Cerebellar cortex (tissue), 1 donor: ENCODE measurements at regions not wholly inside any gene's neighbourhood (a gene's known extent, or its start where the extent isn't known, plus 50 kb on each side); places are given as distances from the start of the nearest gene placed in this dataset.
"Not testable (repeated sequence)": the region's sequence is repeated elsewhere in the genome, so short reads cannot be mapped to it uniquely, and the experiment has no call there.

Experiments used
- DNase-seq: peaks from one replicate; pipeline ENCODE4 v3.0.0-alpha.2; 2015; ENCODE audit warnings: low spot score

GRCh38 chr2:87263868-87264518, 242.3 kb upstream of the PLGLB1 start:
- not testable (repeated sequence) for DNase-seq

DNA sequence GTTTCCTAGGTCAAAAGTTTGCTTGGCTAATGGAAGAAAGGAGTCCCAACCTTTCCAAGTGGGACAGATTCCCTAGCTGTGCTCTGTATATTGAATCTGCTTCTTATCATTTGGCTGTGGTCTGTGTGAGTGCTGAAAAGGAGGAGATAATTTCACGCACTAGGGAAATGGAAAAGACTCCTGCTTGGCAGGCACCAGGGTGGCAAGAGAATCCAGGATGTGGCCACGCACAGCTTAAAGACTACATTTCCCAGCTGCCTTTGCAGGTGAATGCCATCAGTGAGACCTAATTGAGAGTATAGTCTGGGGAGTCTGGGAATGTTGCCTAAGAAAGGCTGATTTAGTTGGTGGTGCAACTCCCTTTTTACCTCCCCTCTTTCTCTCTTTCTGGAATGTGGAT, 253.5 kb upstream of the PLGLB1 start:
- not testable (repeated sequence) for DNase-seq

DNA sequence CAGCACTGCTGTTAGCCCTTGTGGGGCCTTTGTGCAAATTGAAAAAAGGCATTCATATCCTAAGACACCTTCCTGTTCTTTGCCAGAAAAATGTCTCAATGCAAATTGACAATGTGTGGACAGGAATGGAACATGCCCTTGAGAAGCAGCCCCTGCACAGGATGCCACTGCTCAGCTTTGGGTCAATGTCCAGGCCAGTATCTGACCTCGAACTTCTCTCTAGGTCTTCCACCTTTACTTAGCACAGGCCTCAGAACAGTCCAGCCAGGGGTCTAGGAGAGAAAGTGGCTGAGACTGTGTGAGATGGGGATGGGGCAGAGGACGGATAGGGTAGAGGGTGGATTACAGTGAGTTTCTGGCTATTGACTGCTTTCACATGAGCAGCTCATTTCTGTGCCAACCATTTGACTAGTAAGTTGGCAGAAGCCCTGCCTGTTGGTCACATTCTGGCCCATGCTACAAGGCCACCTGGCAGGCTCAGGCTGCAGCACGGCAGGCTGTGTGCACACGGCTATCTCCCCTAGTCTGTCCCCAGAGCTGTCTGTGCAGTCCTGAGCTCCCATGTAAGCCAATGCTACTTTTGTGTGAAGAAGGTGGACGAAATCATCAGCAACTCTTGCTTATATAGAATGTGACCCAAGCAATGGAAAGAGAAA, 254.5 kb upstream of the PLGLB1 start:
- peak; percentile 50 for DNase-seq

DNA sequence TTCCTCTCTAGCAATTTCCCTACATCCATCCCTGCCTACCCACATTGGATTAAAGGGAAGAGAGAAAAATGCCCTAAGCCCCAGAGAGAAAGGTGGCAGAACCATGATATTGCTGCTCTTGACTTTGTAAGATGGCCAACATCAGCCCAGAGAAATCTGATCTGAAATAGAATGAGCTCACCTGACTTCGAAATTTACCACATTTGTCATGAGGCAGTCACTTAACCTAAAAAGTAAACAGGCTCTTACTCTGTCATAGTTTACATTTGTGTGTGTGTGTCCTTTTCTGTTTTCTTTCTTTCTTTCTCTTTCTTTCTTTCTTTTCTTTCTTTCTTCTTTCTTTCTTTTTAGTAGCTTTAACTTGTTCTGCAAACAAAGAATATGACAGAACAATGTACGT, 255.0 kb upstream of the PLGLB1 start:
- not testable (repeated sequence) for DNase-seq

GRCh38 chr2:87277734-87278133, 256.1 kb upstream of the PLGLB1 start:
- not testable (repeated sequence) for DNase-seq

- not testable (repeated sequence) for DNase-seq
Measured at GRCh38 chr2:87280596-87281355, 259.1 kb upstream of the PLGLB1 start.

- not testable (repeated sequence) for DNase-seq
Measured at GRCh38 chr2:87283735-87284470, 262.3 kb upstream of the PLGLB1 start.

DNA sequence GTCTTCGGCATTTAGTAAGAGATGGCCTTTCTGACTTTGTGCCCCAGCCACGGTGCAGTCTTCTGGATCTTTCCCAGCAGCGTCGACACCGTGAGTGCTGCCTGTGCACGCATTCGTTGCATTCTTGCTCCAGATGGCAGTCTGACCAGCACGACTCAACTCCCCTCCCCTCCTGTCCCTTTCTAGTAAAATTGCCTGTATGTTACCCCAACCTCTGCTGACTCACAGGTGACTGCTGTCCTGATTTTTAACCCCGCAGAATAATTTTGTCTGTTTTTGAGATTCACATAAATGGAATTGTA, 262.8 kb upstream of the PLGLB1 start:
- DNase-seq = not testable (repeated sequence)

DNA sequence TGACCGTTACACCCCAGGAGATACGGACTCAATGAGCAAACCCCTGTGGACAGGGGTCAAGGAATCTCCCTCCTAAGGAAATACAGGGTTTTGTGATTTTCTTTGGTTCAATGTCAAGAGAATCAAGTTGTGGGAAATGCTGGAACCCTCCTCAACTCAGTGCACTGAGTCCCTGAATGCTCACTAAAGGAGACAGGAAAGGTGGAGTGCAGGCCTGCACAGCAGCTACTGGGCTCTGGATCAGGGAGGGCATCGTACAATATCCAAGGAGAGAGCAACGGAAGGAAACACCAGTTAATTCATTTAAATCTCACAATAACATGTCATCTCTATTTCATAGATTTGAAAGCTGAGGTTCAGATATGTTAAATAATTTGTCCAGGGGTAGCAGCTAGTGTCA, 263.5 kb upstream of the PLGLB1 start:
- DNase-seq = not testable (repeated sequence)

DNA sequence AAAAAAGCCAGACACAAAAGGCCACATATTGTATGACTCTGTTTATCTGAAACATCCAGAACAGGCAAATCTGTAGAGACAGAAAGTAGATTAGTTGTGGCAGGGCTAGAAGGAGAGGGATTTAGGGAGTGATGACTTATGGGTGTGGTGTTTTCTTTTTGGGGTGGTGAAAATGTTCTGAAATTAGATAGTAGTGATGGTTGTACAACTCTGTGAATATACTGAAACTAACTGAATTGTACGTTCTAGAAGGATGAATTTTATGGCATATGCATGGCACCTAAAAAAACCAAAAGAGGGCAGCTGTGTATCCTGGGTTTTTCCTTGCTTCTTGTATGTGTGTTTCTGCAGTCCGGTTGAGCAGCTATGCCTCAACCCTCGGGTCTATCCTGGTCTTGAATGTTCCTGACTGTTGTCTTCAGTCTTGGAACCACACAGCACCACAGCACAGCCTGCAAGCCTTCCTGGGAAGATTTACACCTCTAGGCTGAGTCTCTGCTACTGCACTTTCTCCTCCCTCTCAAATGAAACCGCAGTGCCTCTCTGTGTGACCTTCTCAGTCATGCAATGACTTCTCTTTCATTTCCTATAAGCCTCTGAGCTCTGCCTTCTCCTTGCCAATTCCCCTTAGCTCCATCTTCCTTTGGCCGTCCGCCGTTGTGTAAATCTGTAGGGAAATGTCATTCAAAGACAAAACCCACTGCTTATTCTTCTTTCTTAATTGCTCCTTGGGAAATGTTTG, 269.1 kb upstream of the PLGLB1 start:
- not testable (repeated sequence) for DNase-seq

DNA sequence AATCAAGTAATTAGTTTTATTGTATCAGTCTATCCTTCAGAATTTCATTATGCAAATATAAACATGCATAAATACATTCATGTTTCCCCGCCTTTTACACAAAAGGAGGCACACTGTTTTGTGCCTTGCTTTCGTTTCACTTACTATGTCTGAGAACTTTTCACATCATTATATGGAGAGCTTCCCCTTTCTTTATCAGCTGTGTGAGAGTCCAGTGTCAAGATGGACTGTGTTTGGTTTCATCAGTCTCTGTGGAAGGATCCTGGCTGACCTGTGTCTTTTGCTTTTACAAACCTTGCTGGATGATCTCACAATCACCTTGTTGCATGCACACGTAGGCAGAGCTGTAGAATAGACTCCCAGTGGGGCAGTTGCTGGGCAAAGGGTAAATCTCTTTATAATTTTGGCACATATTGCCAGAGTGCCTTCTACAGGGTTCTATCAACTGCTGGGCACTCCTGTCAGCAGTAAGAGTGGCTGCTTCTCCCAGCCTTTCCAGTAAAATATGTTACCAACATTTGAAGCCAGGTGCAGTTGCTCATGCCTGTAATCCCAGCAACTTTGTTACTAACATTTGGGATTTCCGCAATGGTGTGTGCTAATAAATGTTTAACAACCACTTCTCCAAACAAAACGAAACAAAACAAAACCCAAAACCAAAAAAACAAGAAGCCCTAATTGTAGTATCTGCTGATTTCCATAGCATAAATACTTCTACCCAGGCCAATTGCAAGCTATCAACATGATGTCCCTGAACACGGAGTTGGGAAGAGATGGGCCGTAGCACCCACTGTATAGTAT, 270.0 kb upstream of the PLGLB1 start:
- not testable (repeated sequence) for DNase-seq

DNA sequence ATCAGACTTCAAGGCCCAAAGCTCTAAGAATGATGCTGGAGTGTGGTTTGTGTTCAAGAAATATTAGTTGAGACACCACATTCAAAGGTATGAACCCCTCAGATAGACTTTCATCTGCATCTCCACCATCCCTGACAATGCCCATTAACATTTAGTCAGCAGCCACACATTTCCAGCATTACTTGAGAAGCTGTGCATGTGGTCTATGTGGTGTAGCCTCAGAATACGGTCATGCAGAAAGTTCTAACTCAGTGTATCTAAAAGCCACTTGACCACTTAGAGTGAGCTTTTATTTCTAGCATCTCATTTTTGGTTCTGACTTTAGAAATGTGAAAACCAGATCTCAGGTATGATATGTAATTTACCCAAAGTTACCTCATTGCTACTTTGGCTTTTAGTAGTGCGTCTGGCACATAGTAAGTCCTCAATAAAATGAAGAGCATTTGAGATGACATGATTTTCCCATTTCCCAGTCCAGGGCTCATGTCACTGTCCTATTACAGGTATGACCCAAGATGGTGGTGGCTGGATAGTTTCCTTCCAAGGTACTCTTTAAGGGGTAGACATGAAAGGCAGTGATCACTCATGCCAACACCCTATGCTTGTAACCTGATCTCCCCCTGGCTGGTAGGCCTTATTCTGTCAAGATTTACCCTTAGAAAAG, 272.4 kb upstream of the PLGLB1 start:
- not testable (repeated sequence) for DNase-seq

DNA sequence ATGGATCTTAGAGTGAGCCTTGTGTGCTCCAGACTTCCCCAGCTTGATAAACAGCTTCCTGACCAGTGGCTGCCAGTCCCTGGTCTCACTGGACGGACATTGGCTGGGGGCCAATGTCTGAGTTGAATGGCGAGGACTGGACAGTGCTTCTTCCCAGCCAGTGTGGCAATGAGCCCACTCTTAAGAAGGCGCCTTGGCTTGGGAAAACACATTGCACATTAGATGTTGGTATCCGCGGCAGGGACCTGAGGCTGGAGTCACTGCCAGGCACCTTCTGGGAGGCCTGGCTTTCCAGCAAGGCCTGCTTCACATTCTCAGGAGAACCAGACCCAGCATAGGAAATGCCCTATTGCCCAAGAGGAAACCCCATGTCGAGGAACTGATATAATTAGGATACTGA, 273.5 kb upstream of the PLGLB1 start:
- DNase-seq = not testable (repeated sequence)

DNA sequence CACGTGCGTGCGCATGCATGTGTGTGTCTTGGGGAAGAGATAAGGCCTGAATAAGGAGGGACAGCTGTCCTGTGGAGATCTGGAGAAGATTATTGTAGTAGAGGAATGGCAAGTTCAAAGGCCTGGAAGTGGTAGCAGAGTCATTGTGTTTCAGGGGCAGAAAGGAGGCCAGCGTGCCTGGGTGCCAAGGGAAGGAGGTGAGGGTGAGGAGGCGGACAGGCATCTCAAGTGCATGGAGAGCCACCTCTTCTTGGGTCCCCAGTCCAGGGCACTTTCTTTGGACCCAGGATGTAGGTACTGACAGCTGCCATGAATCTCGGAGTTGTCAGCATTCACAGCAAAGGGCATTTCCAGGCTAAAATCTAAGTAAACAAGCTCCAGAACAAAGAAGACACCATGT, 279.7 kb upstream of the PLGLB1 start:
- DNase-seq = not testable (repeated sequence)

- DNase-seq = not testable (repeated sequence)
Measured at GRCh38 chr2:87301871-87302270, 280.2 kb upstream of the PLGLB1 start.

- not testable (repeated sequence) for DNase-seq
Measured at GRCh38 chr2:87308621-87309020, 287.0 kb upstream of the PLGLB1 start.

GRCh38 chr2:87309785-87310184, 288.1 kb upstream of the PLGLB1 start:
- not testable (repeated sequence) for DNase-seq

- DNase-seq = not testable (repeated sequence)
Measured at GRCh38 chr2:87311896-87312441, 290.3 kb upstream of the PLGLB1 start.

- not testable (repeated sequence) for DNase-seq
Measured at GRCh38 chr2:87314622-87315021, 293.0 kb upstream of the PLGLB1 start.
